GM12878 (cell line): ENCODE measurements at regions not wholly inside any gene's neighbourhood (a gene's known extent, or its start where the extent isn't known, plus 50 kb on each side); places are given as distances from the start of the nearest gene placed in this dataset.

Experiments
- BCL3 ChIP-seq: IDR thresholded peaks from 2 replicates; pipeline ENCODE4 v1.6.1; 2011; ENCODE audit warnings: borderline replicate concordance, low read depth, mild to moderate bottlenecking, moderate library complexity, low read length; ENCODE audit not compliant: insufficient read depth, poor library complexity, severe bottlenecking
- BHLHE40 ChIP-seq, 2 experiments: fragments of 450-650 bp in 1 of 2; IDR thresholded peaks; 2 replicates each; pipeline ENCODE4 v1.6.1; 2011 to 2017; ENCODE audit warnings: low read depth in 2 of 2, borderline replicate concordance in 1 of 2, improper control_type of control experiment in 1 of 2, low read length in 1 of 2, mild to moderate bottlenecking in 1 of 2
- BRCA1 ChIP-seq: IDR thresholded peaks from 2 replicates; pipeline ENCODE4 v1.6.1; 2011; ENCODE audit warnings: low read depth, low read length, improper control_type of control experiment
- CBFB ChIP-seq: IDR thresholded peaks from 2 replicates; pipeline ENCODE4 v1.6.1; 2016; ENCODE audit warnings: antibody characterized with exemption, low read depth
- CREM ChIP-seq: IDR thresholded peaks from 2 replicates; pipeline ENCODE4 v1.6.1; 2014; ENCODE audit warnings: antibody characterized with exemption, low read depth
- EED ChIP-seq: sonication (generic); IDR thresholded peaks from 2 replicates; pipeline ENCODE4 v1.6.1; 2016; ENCODE audit warnings: antibody characterized with exemption, low read depth
- IKZF1 ChIP-seq: fragments of 450-650 bp; conservative IDR thresholded peaks from 2 replicates; pipeline ENCODE4 v1.6.1; 2017; ENCODE audit warnings: antibody characterized with exemption, mild to moderate bottlenecking
- IRF3 ChIP-seq: fragments of 450-650 bp; IDR thresholded peaks from 2 replicates; pipeline ENCODE4 v1.6.1; 2014; ENCODE audit warnings: mild to moderate bottlenecking
- MTA2 ChIP-seq: fragments of 450-650 bp; IDR thresholded peaks from 2 replicates; pipeline ENCODE4 v1.6.1; 2016; ENCODE audit warnings: low read depth, mild to moderate bottlenecking, moderate library complexity
- NR2C1 ChIP-seq: fragments of 450-650 bp; IDR thresholded peaks from 2 replicates; pipeline ENCODE4 v1.6.1; 2017; ENCODE audit warnings: antibody characterized with exemption, mild to moderate bottlenecking, moderate library complexity
- POU2F2 ChIP-seq: IDR thresholded peaks from 3 replicates; pipeline ENCODE4 v1.6.1; 2011; ENCODE audit warnings: low read depth, mild to moderate bottlenecking, low read length, borderline replicate concordance
- RAD21 ChIP-seq: IDR thresholded peaks from 2 replicates; pipeline ENCODE4 v1.6.1; 2011; ENCODE audit warnings: mild to moderate bottlenecking, low read depth, low read length, moderate library complexity; ENCODE audit not compliant: insufficient read depth
- RELA ChIP-seq: fragments of 450-650 bp; IDR thresholded peaks from 2 replicates; pipeline ENCODE4 v1.8.0; 2014; ENCODE audit warnings: borderline replicate concordance; ENCODE audit not compliant: partially characterized antibody
- SMARCA5 ChIP-seq: fragments of 450-650 bp; IDR thresholded peaks from 2 replicates; pipeline ENCODE4 v1.6.1; 2017; ENCODE audit warnings: mild to moderate bottlenecking
- SMC3 ChIP-seq: IDR thresholded peaks from 2 replicates; pipeline ENCODE4 v1.6.1; 2011; ENCODE audit warnings: low read length, improper control_type of control experiment, borderline replicate concordance
- SP1 ChIP-seq: IDR thresholded peaks from one replicate; pipeline ENCODE4 v1.6.1; 2011; ENCODE audit warnings: low read depth, low read length
- SPI1 ChIP-seq: IDR thresholded peaks from 2 replicates; pipeline ENCODE4 v1.6.1; 2011; ENCODE audit warnings: low read depth, mild to moderate bottlenecking, low read length, moderate library complexity, borderline replicate concordance; ENCODE audit not compliant: insufficient read depth
- STAT3 ChIP-seq: IDR thresholded peaks from 2 replicates; pipeline ENCODE4 v1.6.1; 2011; ENCODE audit warnings: low read depth, low read length, improper control_type of control experiment
- TCF12 ChIP-seq: IDR thresholded peaks from 2 replicates; pipeline ENCODE4 v1.6.1; 2011; ENCODE audit warnings: low read depth, mild to moderate bottlenecking, low read length
- YY1 ChIP-seq: IDR thresholded peaks from 2 replicates; pipeline ENCODE4 v1.6.1; 2011; ENCODE audit warnings: low read depth, mild to moderate bottlenecking, low read length
- ZNF687 ChIP-seq: fragments of 450-650 bp; IDR thresholded peaks from 2 replicates; pipeline ENCODE4 v1.6.1; 2017; ENCODE audit warnings: mild to moderate bottlenecking, moderate library complexity
- TF ChIP-seq, protein P1 (sequence below): fragments of 450-650 bp; IDR thresholded peaks from 2 replicates; pipeline ENCODE4 v1.6.1; 2017; ENCODE audit warnings: low read depth, mild to moderate bottlenecking, moderate library complexity

DNA sequence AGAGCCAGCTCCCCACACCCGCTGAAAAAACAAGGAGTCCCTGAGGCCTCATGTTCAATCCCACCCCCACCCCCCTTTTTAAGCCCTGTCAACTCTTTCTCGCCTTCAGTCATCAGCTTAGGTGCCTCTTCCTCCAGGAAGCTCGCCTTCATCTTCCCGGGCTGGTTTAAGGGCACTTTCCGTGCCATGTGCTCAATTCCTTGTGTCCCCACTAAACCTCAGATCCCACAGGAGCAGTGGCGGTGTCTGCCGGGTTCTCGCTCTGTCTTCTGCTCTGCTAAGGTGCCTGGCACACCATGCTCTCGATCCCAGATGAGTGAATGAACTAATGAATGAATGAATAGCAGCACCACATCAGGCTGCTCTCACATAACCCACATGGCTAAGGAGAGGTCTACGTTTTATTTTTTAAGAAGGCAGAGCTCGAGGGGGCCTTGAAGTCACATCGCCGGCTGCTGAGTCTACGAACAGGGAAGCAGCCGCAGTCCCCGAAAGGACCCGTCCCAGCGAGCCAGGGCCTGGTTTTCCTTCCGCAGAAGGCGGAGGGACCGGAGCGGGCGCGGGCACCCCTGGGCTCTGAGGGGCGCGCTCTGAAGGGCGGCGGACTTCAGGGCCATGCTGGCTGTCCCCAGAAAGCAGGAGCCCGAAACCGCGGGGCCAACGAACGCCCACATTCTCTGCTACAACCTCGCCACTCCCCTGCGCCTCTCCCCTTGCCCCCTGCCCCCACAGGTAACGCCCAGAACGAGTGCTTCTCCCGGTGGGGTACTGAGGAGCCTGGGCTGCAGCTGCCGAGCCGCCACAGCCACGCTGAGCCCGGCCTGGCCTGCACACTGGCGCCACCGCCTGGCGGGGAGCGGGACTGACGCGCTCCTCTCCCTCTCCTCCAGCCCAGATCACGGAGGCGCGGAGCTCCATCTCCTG, 73.4 kb upstream of the KCNMA1 start (continued):
- TF ChIP-seq ZNF687 (no peak), SMARCA5 (peak; percentile 84; the same call in 1 of the 2 replicates), CBFB (no peak), TCF12 (peak; percentile 88; the same call in 1 of the 2 replicates), NR2C1 (no peak), MTA2 (0 out of 2 replicates have a peak, but pooled peaks have one; percentile 23), SMC3 (peak; percentile 88), BHLHE40 (IDR thresholded peaks at IDR 0.05; ENCODE audit: borderline replicate concordance in 1 of 2, low read depth in 2 of 2, low read length in 1 of 2) (peak in 1 of 2 experiments; percentile 59; a peak in 1 of 4 replicates), SP1 (no peak), SPI1 (no peak), RELA (peak; percentile 82), CREM (peak; percentile 26; the same call in 1 of the 2 replicates), IKZF1 (peak; percentile 59), BCL3 (no peak), STAT3 (no peak), BRCA1 (no peak), POU2F2 (peak; percentile 13; the same call in 1 of the 3 replicates), EED (0 out of 2 replicates have a peak, but pooled peaks have one; percentile 0), IRF3 (0 out of 2 replicates have a peak, but pooled peaks have one; percentile 23), YY1 (peak; percentile 51; the same call in 1 of the 2 replicates), RAD21 (peak; percentile 91)
- TF ChIP-seq, protein P1, sequence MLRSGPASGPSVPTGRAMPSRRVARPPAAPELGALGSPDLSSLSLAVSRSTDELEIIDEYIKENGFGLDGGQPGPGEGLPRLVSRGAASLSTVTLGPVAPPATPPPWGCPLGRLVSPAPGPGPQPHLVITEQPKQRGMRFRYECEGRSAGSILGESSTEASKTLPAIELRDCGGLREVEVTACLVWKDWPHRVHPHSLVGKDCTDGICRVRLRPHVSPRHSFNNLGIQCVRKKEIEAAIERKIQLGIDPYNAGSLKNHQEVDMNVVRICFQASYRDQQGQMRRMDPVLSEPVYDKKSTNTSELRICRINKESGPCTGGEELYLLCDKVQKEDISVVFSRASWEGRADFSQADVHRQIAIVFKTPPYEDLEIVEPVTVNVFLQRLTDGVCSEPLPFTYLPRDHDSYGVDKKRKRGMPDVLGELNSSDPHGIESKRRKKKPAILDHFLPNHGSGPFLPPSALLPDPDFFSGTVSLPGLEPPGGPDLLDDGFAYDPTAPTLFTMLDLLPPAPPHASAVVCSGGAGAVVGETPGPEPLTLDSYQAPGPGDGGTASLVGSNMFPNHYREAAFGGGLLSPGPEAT: no peak
